T-helper 2 cell treated with Interferon-gamma antibody and Interleukin-4, amounts not matched to agents 100 ng/mL and 5 ng/mL, for 36 hours (primary cell): ENCODE measurements at regions not wholly inside any gene's neighbourhood (a gene's known extent, or its start where the extent isn't known, plus 50 kb on each side); places are given as distances from the start of the nearest gene placed in this dataset.

ENCODE experiments used
- intact Hi-C: fragments of 100-400 bp; cut with micrococcal nuclease; formaldehyde crosslinking; loops from one replicate; pipeline ENCODE4 v1.15.1; 2023

DNA sequence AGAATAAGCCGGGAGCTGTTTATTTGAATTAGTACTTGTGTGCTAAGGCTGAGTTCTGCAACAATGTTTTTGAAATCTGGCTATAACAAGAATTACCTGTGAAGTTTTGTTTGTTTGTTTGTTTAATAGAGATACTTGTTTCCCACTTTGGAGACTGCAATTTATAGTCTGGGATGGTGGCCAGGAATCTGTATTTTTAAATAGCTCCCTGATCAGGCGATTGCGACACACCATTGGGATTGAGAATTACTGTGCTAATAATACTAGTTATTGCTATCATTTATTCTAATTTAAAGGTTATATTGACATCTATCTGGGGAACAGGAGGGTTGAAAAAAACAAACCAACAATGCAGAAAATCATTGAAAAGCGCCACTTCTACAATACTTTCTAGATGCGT, 951.6 kb upstream of the TENM3 start:
- intact Hi-C loops, result no loop called here

DNA sequence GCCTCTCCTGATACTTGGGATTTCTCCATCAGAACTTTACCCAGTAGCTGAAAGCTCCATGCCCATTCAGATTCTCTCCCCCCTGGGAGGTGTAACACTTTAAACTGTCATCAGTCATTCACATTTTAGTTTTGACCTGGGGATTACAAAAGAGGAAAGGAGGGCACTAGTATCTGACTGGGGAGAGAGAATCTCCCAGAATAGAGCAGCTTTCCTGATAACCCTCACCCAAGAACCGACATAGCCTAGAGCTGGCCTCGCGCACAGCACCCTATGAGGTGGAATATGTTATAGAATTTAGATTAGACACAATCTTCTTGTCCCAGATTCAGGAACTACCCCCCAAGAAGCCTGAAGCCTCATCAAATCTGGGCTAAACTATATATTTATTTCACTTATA, 950.2 kb upstream of the TENM3 start:
- intact Hi-C loops, result no loop called here

GRCh38 chr4:181293541-181293940, 949.7 kb upstream of the TENM3 start:
- intact Hi-C loops, result no loop called here

DNA sequence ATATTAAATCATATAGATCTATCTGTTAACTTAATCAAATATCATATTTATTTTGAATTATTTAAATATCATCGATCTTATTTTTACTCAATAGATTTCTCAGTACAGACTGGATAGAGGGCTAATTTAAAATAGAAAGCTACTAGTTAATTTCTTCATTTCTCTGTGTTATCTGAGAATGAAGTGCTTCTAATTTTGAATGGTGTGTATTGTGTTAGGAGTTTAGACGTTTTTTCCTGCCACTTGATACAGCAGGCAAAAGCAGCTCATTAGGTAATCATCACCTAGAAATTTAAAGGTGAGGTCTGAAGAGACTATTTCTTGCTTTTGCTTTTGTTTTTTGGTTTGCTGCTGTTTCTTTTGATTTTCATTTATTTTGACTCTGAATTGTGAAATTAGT, 948.8 kb upstream of the TENM3 start:
- intact Hi-C loops, result no loop called here

DNA sequence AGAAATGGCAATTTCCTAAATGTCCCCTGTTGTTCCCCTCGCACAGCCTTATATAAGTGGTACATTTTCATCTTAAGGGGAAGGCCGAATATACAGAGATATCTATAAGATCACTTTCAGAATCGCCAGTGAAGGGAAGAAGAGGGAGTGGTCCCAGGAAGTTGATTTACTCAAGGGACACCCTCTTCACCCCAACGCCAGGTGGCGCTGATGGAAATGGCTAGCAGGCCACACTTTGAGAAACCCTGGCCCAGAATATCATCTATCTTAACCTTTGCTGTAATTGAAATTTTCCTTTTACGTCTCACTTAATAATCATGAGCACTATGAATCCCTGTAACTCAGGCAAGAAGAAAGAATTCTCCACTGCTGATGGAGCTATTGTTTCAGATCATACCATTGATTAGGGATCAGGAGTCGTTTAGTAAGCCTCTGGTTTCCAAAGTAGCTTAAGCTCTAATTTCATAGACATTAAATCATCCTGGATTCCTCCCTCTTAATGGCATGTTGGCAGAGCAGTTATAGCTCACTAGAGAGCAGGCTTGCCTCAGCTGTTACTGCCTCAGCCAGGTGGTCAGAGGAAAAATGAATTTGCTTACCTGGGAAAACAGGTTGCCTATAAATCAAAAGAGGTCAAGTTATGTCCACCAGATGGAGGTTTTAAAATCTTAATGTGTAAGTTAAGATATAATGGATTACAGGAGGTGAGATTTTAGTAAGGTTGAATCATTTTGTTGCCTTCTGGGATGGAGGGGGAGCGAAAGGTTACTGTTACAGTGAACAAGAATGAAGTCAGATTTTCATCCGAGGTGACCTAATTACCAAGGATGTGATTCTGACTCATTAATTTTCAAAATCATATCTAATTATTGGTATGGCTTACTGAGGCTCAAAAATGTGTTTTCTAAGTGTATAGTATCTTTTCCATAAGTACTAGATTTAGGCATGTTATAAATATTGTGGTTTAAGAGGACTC, 941.2 kb upstream of the TENM3 start:
- intact Hi-C loops, result loop anchor here (5.0 to 10.0 kb wide), 2 partner anchors 1503 to 1625 kb away; no protein-coding TSS in a partner anchor

DNA sequence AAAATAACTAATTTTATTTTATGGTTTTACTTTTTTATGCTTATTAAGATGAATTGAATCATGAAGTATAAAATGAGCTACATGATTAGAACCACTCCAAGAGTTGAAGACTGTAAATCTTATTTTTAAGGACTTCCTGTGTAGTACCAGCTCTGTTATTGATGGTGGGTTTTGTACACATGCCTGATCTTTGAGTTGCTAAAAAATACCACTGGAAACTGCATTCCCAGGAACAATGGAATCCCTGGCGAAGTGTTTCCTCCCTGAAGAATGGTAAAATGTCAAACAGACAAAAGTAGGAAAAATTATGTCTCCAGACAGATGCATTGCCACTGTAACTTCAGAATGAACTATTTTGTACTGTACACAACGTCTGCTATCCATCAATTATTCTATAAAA, 935.4 kb upstream of the TENM3 start:
- intact Hi-C loops, result loop anchor here (10.0 kb wide), 1 partner anchor 1497 kb away; no protein-coding TSS in a partner anchor

DNA sequence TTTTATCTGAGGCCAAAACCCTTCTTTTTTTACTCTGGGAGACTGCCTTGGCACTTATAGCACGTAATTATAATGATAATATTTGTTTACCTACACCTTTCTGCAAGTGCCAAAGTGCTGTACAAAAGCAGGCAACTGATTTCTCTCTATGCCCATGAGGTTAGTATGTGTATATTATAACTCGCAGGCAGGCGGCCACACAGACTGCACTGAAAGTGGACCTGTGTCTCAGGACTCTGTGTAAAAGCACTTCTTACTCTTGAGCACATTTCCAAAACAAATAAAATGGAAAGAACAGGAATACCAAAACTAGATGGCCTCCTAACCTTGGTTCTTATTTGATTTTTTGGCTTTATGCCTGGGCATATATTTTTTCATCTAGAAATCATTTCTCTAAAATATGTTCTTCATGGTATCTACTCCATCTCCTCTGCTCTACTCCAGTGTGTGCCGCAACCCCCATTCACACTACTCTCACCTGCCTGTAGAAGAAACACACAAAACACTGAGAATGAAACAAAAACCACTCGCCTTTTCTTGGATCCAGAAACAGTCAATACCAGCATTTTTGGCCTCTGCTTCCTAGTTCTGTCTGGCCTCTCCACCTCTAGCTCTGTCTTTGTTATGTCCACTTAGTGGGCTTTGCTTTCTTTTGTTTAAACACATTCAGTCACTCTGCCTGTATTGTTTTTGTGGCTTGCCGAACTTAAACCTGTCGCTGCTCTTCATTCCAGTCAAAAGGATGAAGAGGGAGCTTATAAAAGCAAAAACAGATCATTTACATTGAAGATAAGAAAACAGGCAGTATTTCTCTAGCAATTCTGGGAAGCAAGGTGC, 934.5 kb upstream of the TENM3 start:
- intact Hi-C loops, result loop anchor here (10.0 kb wide), 1 partner anchor 1496 kb away; no protein-coding TSS in a partner anchor

- intact Hi-C loops, result no loop called here
These were observed 931.1 kb upstream of the TENM3 start for GRCh38 chr4:181312066-181312465.

DNA sequence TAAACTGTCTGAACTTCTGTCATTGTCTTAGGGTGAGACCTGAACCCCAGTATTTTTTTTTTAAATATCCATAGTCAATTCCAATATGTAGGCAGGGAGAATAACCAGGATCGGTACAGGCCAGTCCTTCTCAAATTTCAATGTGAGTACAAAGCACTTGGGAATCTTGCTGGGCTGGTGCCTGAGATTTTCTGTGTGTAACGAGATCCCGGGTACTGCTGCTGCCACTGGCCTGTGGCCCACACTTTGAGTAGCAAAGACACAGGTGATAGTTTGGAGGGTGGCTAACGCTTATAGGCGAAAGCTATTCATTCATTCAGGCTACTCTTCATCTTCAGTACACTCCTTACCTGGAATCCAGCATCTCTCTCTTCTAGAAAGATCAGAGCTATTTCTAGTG, 923.6 kb upstream of the TENM3 start:
- intact Hi-C loops, result no loop called here

GRCh38 chr4:181323061-181323460, 920.1 kb upstream of the TENM3 start:
- intact Hi-C loops, result no loop called here

GRCh38 chr4:181330654-181331201, 912.5 kb upstream of the TENM3 start:
- intact Hi-C loops, result no loop called here

DNA sequence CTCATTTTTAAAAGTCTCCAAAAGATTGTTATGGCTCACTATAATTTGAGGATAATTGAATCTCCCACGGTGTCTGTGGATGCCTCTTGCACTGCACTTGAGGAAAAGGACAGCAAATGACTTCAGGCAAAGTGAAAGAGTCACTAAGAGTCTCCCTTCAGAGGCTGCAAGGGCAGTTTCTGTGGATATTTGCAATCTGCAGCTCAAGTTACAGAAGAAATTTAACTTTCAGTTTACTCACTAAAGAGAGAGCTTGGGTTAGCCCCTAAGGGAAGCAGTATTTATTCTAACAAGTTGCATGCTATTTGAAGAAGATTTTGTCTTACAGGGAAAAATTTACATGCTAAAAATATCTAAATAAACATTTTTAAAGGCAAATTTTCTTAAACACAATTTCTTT, 912.0 kb upstream of the TENM3 start:
- intact Hi-C loops, result no loop called here

DNA sequence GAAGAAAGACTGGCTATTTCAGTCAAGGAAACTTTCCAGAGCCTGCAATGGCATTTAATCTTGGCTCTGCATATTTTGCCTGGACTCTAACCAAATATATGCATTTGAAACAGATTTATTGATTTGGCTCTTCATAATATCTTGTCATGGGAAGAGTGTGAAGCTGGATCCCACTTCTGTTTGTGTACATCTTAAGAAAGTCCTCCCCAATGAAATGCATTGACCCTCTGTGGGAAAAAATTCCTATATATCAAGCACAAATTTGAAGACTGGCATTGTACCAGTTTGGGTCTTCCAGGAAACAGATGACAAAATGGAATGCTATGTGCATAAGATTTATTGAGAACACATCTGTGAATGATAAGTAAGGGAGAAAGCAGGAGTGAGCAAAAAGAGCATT, 897.3 kb upstream of the TENM3 start:
- intact Hi-C loops, result no loop called here

- intact Hi-C loops, result no loop called here
These were observed 892.4 kb upstream of the TENM3 start for GRCh38 chr4:181350615-181351415.

DNA sequence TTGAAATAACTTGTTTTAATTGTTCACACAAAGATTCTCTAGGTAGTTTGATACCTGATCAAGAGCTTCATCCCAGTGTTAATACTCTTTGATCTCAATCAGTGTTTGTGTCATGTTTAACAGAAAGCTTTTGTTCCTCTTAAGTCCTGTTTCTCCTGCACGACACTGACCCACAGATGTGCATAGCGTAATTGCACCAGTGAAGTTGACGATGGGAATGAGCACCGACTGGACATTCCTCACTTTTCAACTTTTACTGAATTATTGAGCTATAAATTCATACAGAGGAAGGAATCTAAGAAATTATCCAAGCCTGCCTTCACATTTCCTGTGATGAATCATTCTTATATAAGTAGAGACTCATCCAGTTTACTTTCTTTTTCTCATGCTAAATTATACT, 878.7 kb upstream of the TENM3 start:
- intact Hi-C loops, result no loop called here

GRCh38 chr4:181365671-181366070, 877.5 kb upstream of the TENM3 start:
- intact Hi-C loops, result no loop called here

DNA sequence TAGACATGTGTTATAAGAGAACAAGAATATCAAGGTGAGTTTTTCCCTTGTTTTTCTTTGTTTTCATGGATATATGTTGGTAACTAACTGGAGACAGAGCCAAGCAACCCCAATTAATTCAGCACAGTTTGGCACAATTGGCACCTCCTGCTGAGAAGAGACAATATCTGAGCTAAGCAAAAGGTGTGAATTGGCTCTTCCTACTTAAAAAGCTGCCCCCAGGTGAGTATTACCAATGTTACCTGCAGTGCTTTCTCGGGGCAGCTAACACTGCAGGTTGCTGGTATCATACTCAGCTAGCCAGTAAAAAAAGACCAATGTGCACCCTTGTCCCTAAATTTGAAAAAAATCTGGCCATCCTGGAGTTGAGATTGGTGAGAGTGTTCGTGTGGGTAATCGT, 871.2 kb upstream of the TENM3 start:
- intact Hi-C loops, result no loop called here

GRCh38 chr4:181376058-181376457, 867.1 kb upstream of the TENM3 start:
- intact Hi-C loops, result no loop called here

DNA sequence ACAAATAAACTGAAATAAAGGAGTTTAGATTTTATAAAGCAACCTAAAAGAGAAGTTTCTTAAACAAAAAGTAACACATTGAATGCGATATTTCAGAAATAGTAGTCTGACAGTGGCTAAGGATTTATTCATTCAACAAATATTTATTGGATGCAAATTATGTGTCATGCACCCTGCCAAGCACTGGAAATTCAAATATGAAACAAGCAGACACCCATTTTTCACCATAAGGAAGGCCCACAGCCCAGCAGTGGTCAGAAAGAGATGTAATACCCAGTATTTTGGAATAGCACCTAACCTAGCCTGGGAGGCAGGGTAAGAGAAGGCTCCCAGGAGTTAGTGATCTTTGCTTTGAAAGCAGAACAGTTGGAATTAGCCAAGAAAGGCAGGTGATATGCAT, 855.1 kb upstream of the TENM3 start:
- intact Hi-C loops, result no loop called here

- intact Hi-C loops, result no loop called here
These were observed 826.2 kb upstream of the TENM3 start for GRCh38 chr4:181416966-181417365.

- intact Hi-C loops, result no loop called here
These were observed 824.7 kb upstream of the TENM3 start for GRCh38 chr4:181418496-181418895.
